K562 (cell line): ENCODE measurements at regions not wholly inside any gene's neighbourhood (a gene's known extent, or its start where the extent isn't known, plus 50 kb on each side); places are given as distances from the start of the nearest gene placed in this dataset.

Source experiments
- C11orf30 ChIP-seq: fragments of 450-650 bp; IDR thresholded peaks from 2 replicates; pipeline ENCODE4 v1.6.1; 2016; ENCODE audit warnings: low read depth, mild to moderate bottlenecking
- CBFA2T3 ChIP-seq: fragments of 450-650 bp; IDR thresholded peaks from 2 replicates; pipeline ENCODE4 v1.6.1; 2017
- CEBPB ChIP-seq: fragments of 450-650 bp; IDR thresholded peaks from 2 replicates; pipeline ENCODE4 v1.6.1; 2016; ENCODE audit warnings: missing genetic modification characterization, missing compliant biosample characterization
- GTF3C2 ChIP-seq: IDR thresholded peaks from 3 replicates; pipeline ENCODE4 v1.6.1; 2011; ENCODE audit warnings: borderline replicate concordance, mild to moderate bottlenecking, moderate library complexity; ENCODE audit not compliant: insufficient read length; ENCODE audit errors: extremely low read depth
- NR3C1 ChIP-seq: sonication (generic); formaldehyde crosslinking; IDR thresholded peaks from 2 replicates; pipeline ENCODE4 v1.8.1; 2022; ENCODE audit warnings: missing genetic modification reagents
- SIN3B ChIP-seq: fragments of 450-650 bp; IDR thresholded peaks from 2 replicates; pipeline ENCODE4 v1.6.1; 2017; ENCODE audit warnings: low read depth, mild to moderate bottlenecking, moderate library complexity
- SMC3 ChIP-seq: conservative IDR thresholded peaks from 2 replicates; pipeline ENCODE4 v1.6.1; 2011; ENCODE audit warnings: low read depth, low read length, improper control_type of control experiment; ENCODE audit not compliant: insufficient read depth
- ZNF197 ChIP-seq: fragments of 200-800 bp; sonication (Bioruptor generic); IDR thresholded peaks from 2 replicates; pipeline ENCODE4 v1.6.1; 2016; ENCODE audit warnings: low read depth, missing genetic modification characterization, missing compliant biosample characterization

DNA sequence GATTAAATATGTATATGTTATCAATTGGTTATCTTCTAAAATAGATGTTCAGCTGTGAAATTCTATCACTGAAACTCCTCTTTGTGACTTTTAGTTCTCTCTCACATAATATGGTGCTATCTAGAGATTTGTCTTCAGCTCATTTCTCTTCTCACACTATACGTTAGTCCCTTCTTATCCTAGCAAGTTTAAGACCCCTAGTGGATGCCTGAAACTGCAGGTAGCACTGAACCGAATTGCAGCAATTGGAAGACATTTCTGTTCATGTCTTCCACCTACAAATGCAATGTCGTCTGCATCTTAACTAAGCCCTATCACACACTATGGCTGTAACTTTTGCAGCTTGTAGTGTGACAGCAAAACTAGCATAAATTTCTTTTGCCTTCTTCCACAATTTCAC, 442.7 kb upstream of the POM121L12 start:
- TF ChIP-seq ZNF197 (CRISPR knock-in tag) (no peak), NR3C1 (no peak), GTF3C2 (no peak), CBFA2T3 (no peak), C11orf30 (no peak), SIN3B (no peak), CEBPB (tag) (no peak), SMC3 (no peak)
